Fibroblast of lung (primary cell): ENCODE measurements at regions not wholly inside any gene's neighbourhood (a gene's known extent, or its start where the extent isn't known, plus 50 kb on each side); places are given as distances from the start of the nearest gene placed in this dataset.

ENCODE experiments used
- DNase-seq, 2 donors: peaks; one replicate each; pipeline versions ENCODE4 v3.0.0 to v3.0.0-alpha.2; 2010; ENCODE audit warnings: low read depth in 2 of 2
- H2AFZ ChIP-seq: 2 replicates; pipeline ENCODE4 v1.5.1; 2012; ENCODE audit warnings: low read length, control low read depth, inconsistent platforms
- H3K27ac ChIP-seq: 2 replicates; pipeline ENCODE4 v1.5.1; 2011; ENCODE audit warnings: low read length, control low read depth; ENCODE audit not compliant: insufficient read depth
- H3K27me3 ChIP-seq: 2 replicates; pipeline ENCODE4 v1.5.1; 2011; ENCODE audit warnings: mild to moderate bottlenecking, low read length; ENCODE audit not compliant: control insufficient read depth, insufficient read depth
- H3K36me3 ChIP-seq: 2 replicates; pipeline ENCODE4 v1.5.1; 2011; ENCODE audit warnings: low read length; ENCODE audit not compliant: control insufficient read depth, insufficient read depth
- H3K4me1 ChIP-seq: 2 replicates; pipeline ENCODE4 v1.5.1; 2011; ENCODE audit warnings: low read length; ENCODE audit not compliant: control insufficient read depth, insufficient read depth; ENCODE audit errors: extremely low read depth
- H3K4me2 ChIP-seq: 2 replicates; pipeline ENCODE4 v1.5.1; 2011; ENCODE audit warnings: low read length, control low read depth; ENCODE audit not compliant: insufficient read depth; ENCODE audit errors: extremely low read depth
- H3K4me3 ChIP-seq, 4 experiments: fragments of 200-600 bp in 1 of 4; sonication (generic) in 1 of 4; replicated peaks in 1 of 4; 2 replicates each; pipeline ENCODE4 v1.5.1; 2011 to 2016; ENCODE audit warnings: low read length in 4 of 4, low read depth in 3 of 4, mild to moderate bottlenecking in 3 of 4, control low read depth in 2 of 4, inconsistent platforms in 1 of 4, mixed read lengths in 1 of 4; ENCODE audit not compliant: insufficient read depth in 1 of 4; ENCODE audit errors: control extremely low read depth in 1 of 4
- H3K79me2 ChIP-seq: 2 replicates; pipeline ENCODE4 v1.5.1; 2012; ENCODE audit warnings: mild to moderate bottlenecking, low read length, inconsistent platforms; ENCODE audit not compliant: control insufficient read depth, insufficient read depth
- H3K9ac ChIP-seq: 2 replicates; pipeline ENCODE4 v1.5.1; 2011; ENCODE audit warnings: mild to moderate bottlenecking, low read length, control low read depth; ENCODE audit not compliant: insufficient read depth
- H3K9me3 ChIP-seq: 2 replicates; pipeline ENCODE4 v1.5.1; 2012; ENCODE audit warnings: low read depth, low read length; ENCODE audit not compliant: control insufficient read depth, insufficient read depth
- H4K20me1 ChIP-seq: 2 replicates; pipeline ENCODE4 v1.5.1; 2011; ENCODE audit warnings: low read length; ENCODE audit not compliant: control insufficient read depth, insufficient read depth; ENCODE audit errors: extremely low read depth
- CTCF ChIP-seq, 2 donors: IDR thresholded peaks in 1 of 2; conservative IDR thresholded peaks in 1 of 2; 1 replicate in 1 of 2; 2 replicates in 1 of 2; pipeline ENCODE4 v1.5.1; 2011 to 2012; ENCODE audit warnings: low read length in 2 of 2, control low read depth in 1 of 2, inconsistent platforms in 1 of 2, low read depth in 1 of 2, mild to moderate bottlenecking in 1 of 2
- EZH2 ChIP-seq: IDR thresholded peaks from 2 replicates; pipeline ENCODE4 v1.5.1; 2012; ENCODE audit warnings: low read length, control low read depth, mild to moderate bottlenecking; ENCODE audit errors: missing control alignments

- TF ChIP-seq EZH2 (no peak), CTCF (conservative IDR thresholded peaks at IDR 0.05 in 1 of 2, IDR thresholded peaks at IDR 0.05 in 1 of 2; ENCODE audit: low read depth in 1 of 2, low read length in 2 of 2) (no peak)
- no peak overlapping the region for H2AFZ ChIP-seq
- no peak overlapping the region for H3K9ac ChIP-seq
- H3K79me2 ChIP-seq = no peaks in the 10 kb centered on the region
- H3K36me3 ChIP-seq = no peaks in the 10 kb centered on the region
- no peaks in the 10 kb centered on the region for H3K27me3 ChIP-seq
- no peaks in the 10 kb centered on the region for H3K9me3 ChIP-seq
- no peak overlapping the region for H3K4me3 ChIP-seq
- H4K20me1 ChIP-seq = no peaks in the 10 kb centered on the region
- no peak overlapping the region for H3K4me2 ChIP-seq
- no peaks in the 10 kb centered on the region for H3K4me1 ChIP-seq
- DNase-seq = no peak
- no peak overlapping the region for H3K27ac ChIP-seq
These were observed 50.3 kb upstream of the NFE2L2 start for GRCh38 chr2:177314722-177315264.

GRCh38 chr2:177315364-177315763, 50.8 kb upstream of the NFE2L2 start:
- H2AFZ ChIP-seq = no peak overlapping the region
- no peak overlapping the region for H3K4me2 ChIP-seq
- H3K4me1 ChIP-seq = no peaks in the 10 kb centered on the region
- DNase-seq = peak in 1 of 2 donors; percentile 46
- H3K4me3 ChIP-seq = no peak overlapping the region
- TF ChIP-seq CTCF (conservative IDR thresholded peaks at IDR 0.05 in 1 of 2, IDR thresholded peaks at IDR 0.05 in 1 of 2; ENCODE audit: low read depth in 1 of 2, low read length in 2 of 2) (no peak), EZH2 (no peak)
- H4K20me1 ChIP-seq = no peaks in the 10 kb centered on the region
- H3K27ac ChIP-seq = no peak overlapping the region
- H3K79me2 ChIP-seq = no peaks in the 10 kb centered on the region
- no peaks in the 10 kb centered on the region for H3K36me3 ChIP-seq
- H3K27me3 ChIP-seq = no peaks in the 10 kb centered on the region
- H3K9ac ChIP-seq = no peak overlapping the region
- no peaks in the 10 kb centered on the region for H3K9me3 ChIP-seq

- no peaks in the 10 kb centered on the region for H3K36me3 ChIP-seq
- H3K79me2 ChIP-seq = no peaks in the 10 kb centered on the region
- H3K27ac ChIP-seq = no peak overlapping the region
- no peaks in the 10 kb centered on the region for H3K9me3 ChIP-seq
- H3K4me1 ChIP-seq = no peaks in the 10 kb centered on the region
- no peak overlapping the region for H3K9ac ChIP-seq
- H3K4me3 ChIP-seq = no peak overlapping the region
- no peaks in the 10 kb centered on the region for H4K20me1 ChIP-seq
- H3K27me3 ChIP-seq = no peaks in the 10 kb centered on the region
- DNase-seq = no peak
- H2AFZ ChIP-seq = no peak overlapping the region
- no peak overlapping the region for H3K4me2 ChIP-seq
- TF ChIP-seq CTCF (conservative IDR thresholded peaks at IDR 0.05 in 1 of 2, IDR thresholded peaks at IDR 0.05 in 1 of 2; ENCODE audit: low read depth in 1 of 2, low read length in 2 of 2) = no peak
These were observed 52.2 kb upstream of the NFE2L2 start for GRCh38 chr2:177316756-177317155.
